ENCODE measurements at regions not wholly inside any gene's neighbourhood (a gene's known extent, or its start where the extent isn't known, plus 50 kb on each side); places are given as distances from the start of the nearest gene placed in this dataset.
A peak's percentile ranks its signal among the peaks of the same experiment; 100 is the strongest.

- TF ChIP-seq, protein P1, sequence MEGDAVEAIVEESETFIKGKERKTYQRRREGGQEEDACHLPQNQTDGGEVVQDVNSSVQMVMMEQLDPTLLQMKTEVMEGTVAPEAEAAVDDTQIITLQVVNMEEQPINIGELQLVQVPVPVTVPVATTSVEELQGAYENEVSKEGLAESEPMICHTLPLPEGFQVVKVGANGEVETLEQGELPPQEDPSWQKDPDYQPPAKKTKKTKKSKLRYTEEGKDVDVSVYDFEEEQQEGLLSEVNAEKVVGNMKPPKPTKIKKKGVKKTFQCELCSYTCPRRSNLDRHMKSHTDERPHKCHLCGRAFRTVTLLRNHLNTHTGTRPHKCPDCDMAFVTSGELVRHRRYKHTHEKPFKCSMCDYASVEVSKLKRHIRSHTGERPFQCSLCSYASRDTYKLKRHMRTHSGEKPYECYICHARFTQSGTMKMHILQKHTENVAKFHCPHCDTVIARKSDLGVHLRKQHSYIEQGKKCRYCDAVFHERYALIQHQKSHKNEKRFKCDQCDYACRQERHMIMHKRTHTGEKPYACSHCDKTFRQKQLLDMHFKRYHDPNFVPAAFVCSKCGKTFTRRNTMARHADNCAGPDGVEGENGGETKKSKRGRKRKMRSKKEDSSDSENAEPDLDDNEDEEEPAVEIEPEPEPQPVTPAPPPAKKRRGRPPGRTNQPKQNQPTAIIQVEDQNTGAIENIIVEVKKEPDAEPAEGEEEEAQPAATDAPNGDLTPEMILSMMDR (IDR thresholded peaks at IDR 0.05; ENCODE audit: low read depth, low read length) = peak; percentile 62
- no peak for TF ChIP-seq EZH2phosphoT487 (IDR thresholded peaks at IDR 0.05; ENCODE audit: low read depth)
Measured at GRCh38 chr2:4354678-4355077, 651.3 kb downstream of the DCDC2C start.

Data from OCI-LY3 (cell line).